ENCODE measurements at regions not wholly inside any gene's neighbourhood (a gene's known extent, or its start where the extent isn't known, plus 50 kb on each side); places are given as distances from the start of the nearest gene placed in this dataset.

DNA sequence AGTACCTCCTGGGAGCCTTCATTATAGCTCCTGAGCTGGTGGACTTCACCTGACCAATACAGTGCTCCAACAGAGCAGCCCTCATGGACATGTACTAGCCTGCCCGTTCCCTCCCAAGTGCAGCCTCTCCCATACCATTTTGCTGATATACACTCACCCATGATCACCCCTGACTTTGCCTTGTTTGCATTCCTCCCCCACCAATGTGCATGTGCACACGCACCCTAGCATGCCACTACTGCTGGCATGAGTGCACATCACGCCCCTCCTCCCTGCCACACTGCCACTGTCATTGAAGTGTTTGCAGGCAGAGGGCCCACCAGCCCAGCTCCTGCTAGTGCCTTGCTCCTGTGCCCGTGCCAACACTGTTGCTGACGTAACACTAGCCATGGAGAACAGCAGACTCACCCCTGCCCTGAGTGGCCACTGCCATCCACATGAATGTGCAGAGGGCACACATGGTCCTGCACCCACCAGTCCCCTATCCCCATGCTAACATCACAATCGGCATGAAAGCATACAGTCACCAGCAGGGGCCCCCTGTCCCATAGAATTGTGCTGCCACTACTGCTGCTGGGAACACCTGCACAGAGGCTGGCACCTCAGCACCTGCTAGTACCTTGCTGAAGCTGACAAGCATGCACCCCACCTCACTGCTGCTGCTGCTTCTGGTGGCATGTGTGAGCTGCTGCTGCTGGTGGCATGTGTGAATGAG lies 110.3 kb downstream of the SINHCAF start:
- H3K36me3 ChIP-seq (ENCODE audit: control insufficient read depth in 1 of 2, insufficient read depth in 2 of 2, low read length in 2 of 2), result no peaks in the 10 kb centered on the region
- no peak overlapping the region for H3K4me3 ChIP-seq (ENCODE audit: low read depth in 1 of 2, low read length in 2 of 2)
- H3K27me3 ChIP-seq (ENCODE audit: control insufficient read depth in 1 of 2, insufficient read depth in 2 of 2, low read length in 2 of 2), result peaks cover 0 to 3% of the 10 kb centered on the region in 2 donors
- no peak overlapping the region for H3K27ac ChIP-seq (ENCODE audit: low read depth, low read length)
- no peak overlapping the region for H3K9ac ChIP-seq (ENCODE audit: low read depth in 1 of 2, low read length in 2 of 2)
- H3K9me3 ChIP-seq (ENCODE audit: control insufficient read depth in 1 of 2, low read length in 2 of 2), result no peaks in the 10 kb centered on the region
- H3K4me1 ChIP-seq (ENCODE audit: control insufficient read depth in 1 of 2, insufficient read depth in 2 of 2, low read length in 2 of 2), result peaks cover 4 to 6% of the 10 kb centered on the region in 2 donors

DNA sequence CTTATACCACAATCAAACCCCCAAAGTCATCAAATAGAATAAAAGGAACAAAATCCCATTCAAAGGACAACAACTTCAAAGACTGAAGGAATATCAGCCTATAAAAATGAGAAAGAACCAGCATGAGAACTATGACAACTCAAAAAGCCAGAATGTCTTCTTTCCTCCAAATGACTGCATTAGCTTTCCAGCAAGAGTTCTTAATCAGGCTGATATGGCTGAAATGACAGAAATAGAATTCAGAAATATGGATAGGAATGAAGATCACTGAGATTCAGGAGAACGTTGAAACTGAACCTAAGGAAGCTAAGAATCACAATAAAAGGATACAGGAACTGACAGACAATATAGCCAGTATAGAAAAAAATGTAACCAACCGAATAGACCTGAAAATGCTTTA lies 109.5 kb downstream of the SINHCAF start:
- Histone ChIP-seq H3K4me3 (ENCODE audit: low read depth in 1 of 2, low read length in 2 of 2) (no peak overlapping the region), H3K9ac (ENCODE audit: low read depth in 1 of 2, low read length in 2 of 2) (no peak overlapping the region), H3K27me3 (ENCODE audit: control insufficient read depth in 1 of 2, insufficient read depth in 2 of 2, low read length in 2 of 2) (peaks cover 0 to 3% of the 10 kb centered on the region in 2 donors), H3K4me1 (ENCODE audit: control insufficient read depth in 1 of 2, insufficient read depth in 2 of 2, low read length in 2 of 2) (peaks cover 0 to 5% of the 10 kb centered on the region in 2 donors), H3K36me3 (ENCODE audit: control insufficient read depth in 1 of 2, insufficient read depth in 2 of 2, low read length in 2 of 2) (no peaks in the 10 kb centered on the region), H3K9me3 (ENCODE audit: control insufficient read depth in 1 of 2, low read length in 2 of 2) (no peaks in the 10 kb centered on the region), H3K27ac (ENCODE audit: low read depth, low read length) (no peak overlapping the region)

DNA sequence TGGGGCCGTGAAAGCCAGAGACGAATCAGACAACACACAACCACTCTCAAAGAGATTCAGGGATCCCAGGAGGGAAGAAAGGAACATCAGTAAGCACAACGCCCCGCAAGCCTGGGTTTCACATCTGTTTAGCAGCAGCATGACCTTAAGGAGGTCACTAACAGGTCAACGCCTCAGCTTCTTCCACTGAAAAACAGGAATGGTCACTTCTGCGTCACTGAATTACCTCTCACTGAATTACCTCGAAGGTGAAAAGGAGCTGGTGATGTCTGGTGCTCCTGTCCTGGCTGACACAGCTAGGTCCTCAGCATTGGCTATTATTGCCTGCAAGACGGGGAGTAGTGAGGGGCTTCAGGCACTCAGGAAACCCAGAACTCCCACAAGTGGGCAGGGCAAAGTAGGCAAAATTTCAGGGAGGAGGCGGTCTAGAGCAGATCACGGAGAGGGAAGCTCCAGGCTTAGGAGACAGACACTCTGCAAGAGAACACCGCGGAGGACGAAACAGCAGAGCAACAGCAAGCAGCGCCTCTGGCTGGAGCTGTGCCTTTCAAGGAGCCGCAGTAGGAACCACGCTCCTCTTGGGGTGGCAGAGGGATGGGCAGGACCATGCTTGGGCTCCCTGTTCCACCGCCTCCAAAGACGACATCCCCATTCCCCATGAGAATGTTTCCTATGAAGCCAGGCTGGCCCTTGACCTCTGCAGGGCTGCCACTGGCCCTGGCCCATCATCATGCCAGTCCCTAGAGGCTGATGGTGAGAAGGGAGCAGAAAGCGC lies 108.4 kb downstream of the SINHCAF start:
- Histone ChIP-seq H3K27me3 (ENCODE audit: control insufficient read depth in 1 of 2, insufficient read depth in 2 of 2, low read length in 2 of 2) (peaks cover 0 to 3% of the 10 kb centered on the region in 2 donors), H3K36me3 (ENCODE audit: control insufficient read depth in 1 of 2, insufficient read depth in 2 of 2, low read length in 2 of 2) (no peaks in the 10 kb centered on the region), H3K9ac (ENCODE audit: low read depth in 1 of 2, low read length in 2 of 2) (no peak overlapping the region), H3K9me3 (ENCODE audit: control insufficient read depth in 1 of 2, low read length in 2 of 2) (no peaks in the 10 kb centered on the region), H3K4me1 (ENCODE audit: control insufficient read depth in 1 of 2, insufficient read depth in 2 of 2, low read length in 2 of 2) (peaks cover 0 to 9% of the 10 kb centered on the region in 2 donors), H3K4me3 (ENCODE audit: low read depth in 1 of 2, low read length in 2 of 2) (no peak overlapping the region), H3K27ac (ENCODE audit: low read depth, low read length) (no peak overlapping the region)

DNA sequence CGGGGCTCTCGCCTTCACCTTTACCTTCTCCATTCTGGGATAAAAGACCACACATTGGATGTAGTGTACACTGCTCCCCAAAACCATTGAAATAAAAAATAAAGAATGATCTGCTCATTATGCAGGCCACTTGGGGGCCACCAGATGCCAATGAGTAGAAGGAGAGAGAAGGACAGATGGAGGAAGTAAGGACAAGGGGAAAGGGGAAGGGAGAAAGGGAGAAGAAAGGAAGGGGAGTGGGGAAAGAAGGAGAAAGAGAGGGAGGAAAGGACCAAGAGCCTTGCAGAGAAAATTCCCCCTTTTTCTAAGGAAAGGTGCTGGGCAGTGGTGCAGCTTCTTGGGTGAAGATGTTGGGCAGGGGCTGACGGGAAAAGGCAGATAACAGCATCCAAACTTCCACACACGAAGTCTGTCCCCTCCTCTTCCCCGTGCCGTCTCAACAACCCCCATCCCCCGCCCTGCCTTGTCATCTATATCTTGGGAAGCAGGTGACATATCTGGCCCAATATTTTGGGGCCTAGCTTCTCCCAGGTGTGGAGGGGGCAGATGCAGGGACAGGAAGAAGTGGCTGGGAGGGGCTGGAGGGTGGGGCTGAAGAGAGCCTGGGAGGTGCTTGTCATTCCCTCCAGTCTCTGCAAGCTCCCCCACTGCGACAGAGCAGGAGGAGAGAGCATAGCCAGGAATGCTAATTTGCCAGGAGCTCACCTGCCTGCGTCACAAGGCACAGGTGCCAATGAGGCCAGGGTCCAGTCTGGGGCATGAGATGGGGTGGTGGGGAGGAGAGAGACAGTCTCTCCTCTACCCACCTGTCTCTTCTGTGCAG lies 107.5 kb downstream of the SINHCAF start:
- Histone ChIP-seq H3K36me3 (ENCODE audit: control insufficient read depth in 1 of 2, insufficient read depth in 2 of 2, low read length in 2 of 2) (no peaks in the 10 kb centered on the region), H3K9me3 (ENCODE audit: control insufficient read depth in 1 of 2, low read length in 2 of 2) (no peaks in the 10 kb centered on the region), H3K4me1 (ENCODE audit: control insufficient read depth in 1 of 2, insufficient read depth in 2 of 2, low read length in 2 of 2) (peaks cover 0 to 9% of the 10 kb centered on the region in 2 donors), H3K9ac (ENCODE audit: low read depth in 1 of 2, low read length in 2 of 2) (no peak overlapping the region), H3K4me3 (ENCODE audit: low read depth in 1 of 2, low read length in 2 of 2) (no peak overlapping the region), H3K27me3 (ENCODE audit: control insufficient read depth in 1 of 2, insufficient read depth in 2 of 2, low read length in 2 of 2) (peaks cover 0 to 3% of the 10 kb centered on the region in 2 donors), H3K27ac (ENCODE audit: low read depth, low read length) (no peak overlapping the region)

DNA sequence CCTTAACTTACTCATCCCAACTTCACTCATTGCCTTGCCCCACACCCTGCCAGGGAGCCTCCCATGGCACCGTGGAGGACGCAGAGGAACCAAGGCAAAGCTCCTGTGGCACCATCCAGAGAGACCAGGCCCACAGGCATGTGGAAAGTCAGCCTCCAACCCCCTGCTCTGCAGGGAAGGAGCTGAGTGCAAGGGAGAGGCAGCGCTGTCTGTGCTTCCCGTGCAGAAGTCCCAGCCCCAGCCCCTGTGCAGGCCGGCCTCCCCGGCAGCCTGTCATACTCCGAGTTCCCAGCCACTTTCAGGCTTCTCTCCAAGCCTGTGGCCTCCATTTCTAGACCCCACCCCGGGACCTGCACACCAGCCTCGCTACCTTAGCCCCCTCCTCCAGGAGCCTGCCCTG lies 106.4 kb downstream of the SINHCAF start:
- Histone ChIP-seq H3K36me3 (ENCODE audit: control insufficient read depth in 1 of 2, insufficient read depth in 2 of 2, low read length in 2 of 2) (no peaks in the 10 kb centered on the region), H3K9ac (ENCODE audit: low read depth in 1 of 2, low read length in 2 of 2) (no peak overlapping the region), H3K27ac (ENCODE audit: low read depth, low read length) (no peak overlapping the region), H3K4me3 (ENCODE audit: low read depth in 1 of 2, low read length in 2 of 2) (no peak overlapping the region), H3K9me3 (ENCODE audit: control insufficient read depth in 1 of 2, low read length in 2 of 2) (no peaks in the 10 kb centered on the region), H3K27me3 (ENCODE audit: control insufficient read depth in 1 of 2, insufficient read depth in 2 of 2, low read length in 2 of 2) (peaks cover 0 to 3% of the 10 kb centered on the region in 2 donors), H3K4me1 (ENCODE audit: control insufficient read depth in 1 of 2, insufficient read depth in 2 of 2, low read length in 2 of 2) (peaks cover 0 to 9% of the 10 kb centered on the region in 2 donors)

DNA sequence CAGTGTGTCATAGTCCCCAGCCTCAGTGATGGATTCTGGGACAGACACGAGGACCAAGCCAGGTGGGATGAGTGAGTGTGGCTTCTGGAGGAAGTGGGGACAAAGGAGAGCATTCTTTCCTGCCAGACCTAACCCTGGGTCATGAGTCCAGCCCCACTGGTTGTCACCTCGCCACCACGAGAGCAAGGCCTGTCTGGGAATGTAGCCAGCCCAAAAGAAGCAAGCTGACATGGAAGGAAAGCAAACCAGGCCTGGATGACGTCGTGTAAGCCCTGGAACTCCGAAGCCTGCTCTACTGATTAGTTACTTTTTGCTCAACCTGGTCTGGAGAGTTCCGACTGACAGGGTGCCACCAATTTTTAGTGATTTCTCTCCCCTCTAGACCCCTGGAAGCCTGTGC lies 105.9 kb downstream of the SINHCAF start:
- Histone ChIP-seq H3K4me3 (ENCODE audit: low read depth in 1 of 2, low read length in 2 of 2) (no peak overlapping the region), H3K36me3 (ENCODE audit: control insufficient read depth in 1 of 2, insufficient read depth in 2 of 2, low read length in 2 of 2) (no peaks in the 10 kb centered on the region), H3K27me3 (ENCODE audit: control insufficient read depth in 1 of 2, insufficient read depth in 2 of 2, low read length in 2 of 2) (peaks cover 0 to 3% of the 10 kb centered on the region in 2 donors), H3K4me1 (ENCODE audit: control insufficient read depth in 1 of 2, insufficient read depth in 2 of 2, low read length in 2 of 2) (peaks cover 0 to 9% of the 10 kb centered on the region in 2 donors), H3K9ac (ENCODE audit: low read depth in 1 of 2, low read length in 2 of 2) (no peak overlapping the region), H3K27ac (ENCODE audit: low read depth, low read length) (no peak overlapping the region), H3K9me3 (ENCODE audit: control insufficient read depth in 1 of 2, low read length in 2 of 2) (no peaks in the 10 kb centered on the region)

DNA sequence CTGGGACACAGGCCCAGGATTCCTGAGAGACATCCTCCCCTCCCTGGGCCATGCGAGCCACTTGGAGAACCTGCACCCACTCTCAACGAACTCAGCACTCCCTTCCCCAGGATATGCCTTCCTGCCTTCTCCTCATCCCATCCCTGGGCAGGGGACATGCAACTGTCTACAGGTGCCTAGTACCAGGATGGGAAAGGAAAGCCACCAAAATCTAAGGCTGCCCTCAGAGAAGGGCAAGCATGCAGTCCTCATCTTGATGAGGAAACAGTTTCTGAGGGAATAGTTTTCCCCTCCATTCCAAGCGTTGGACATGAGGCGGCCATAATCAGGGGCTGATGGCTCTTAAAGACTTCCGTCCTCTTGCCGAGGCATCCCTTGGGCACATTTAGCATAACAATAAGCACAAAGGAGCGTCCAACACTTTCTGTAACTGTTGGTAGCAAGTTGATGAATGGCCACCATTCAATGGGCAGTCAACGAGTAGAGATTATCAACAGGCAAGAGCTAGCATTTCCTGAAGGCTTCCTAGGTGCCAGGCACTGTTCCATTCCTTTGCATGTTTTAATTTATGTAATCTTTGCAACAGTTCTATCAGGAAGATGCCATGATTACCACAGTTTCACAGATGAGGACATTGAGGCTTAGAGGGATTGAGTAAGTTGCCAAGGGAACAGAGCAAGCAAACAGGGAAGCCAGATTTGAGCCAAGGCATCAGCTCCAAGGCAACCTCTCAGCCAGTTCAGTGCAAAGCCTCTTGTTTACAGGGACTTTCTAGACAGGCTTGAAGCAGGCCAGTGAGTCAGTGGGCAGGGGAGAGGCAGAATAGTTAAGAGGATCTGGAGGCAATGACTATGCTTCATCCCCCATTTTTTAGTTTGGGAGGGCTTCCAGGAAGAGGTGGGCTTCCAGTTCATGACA lies 105.1 kb downstream of the SINHCAF start:
- Histone ChIP-seq H3K9ac (ENCODE audit: low read depth in 1 of 2, low read length in 2 of 2) (no peak overlapping the region), H3K27me3 (ENCODE audit: control insufficient read depth in 1 of 2, insufficient read depth in 2 of 2, low read length in 2 of 2) (no peaks in the 10 kb centered on the region), H3K27ac (ENCODE audit: low read depth, low read length) (no peak overlapping the region), H3K4me3 (ENCODE audit: low read depth in 1 of 2, low read length in 2 of 2) (no peak overlapping the region), H3K4me1 (ENCODE audit: control insufficient read depth in 1 of 2, insufficient read depth in 2 of 2, low read length in 2 of 2) (peaks cover 0 to 5% of the 10 kb centered on the region in 2 donors), H3K9me3 (ENCODE audit: control insufficient read depth in 1 of 2, low read length in 2 of 2) (no peaks in the 10 kb centered on the region), H3K36me3 (ENCODE audit: control insufficient read depth in 1 of 2, insufficient read depth in 2 of 2, low read length in 2 of 2) (no peaks in the 10 kb centered on the region)

DNA sequence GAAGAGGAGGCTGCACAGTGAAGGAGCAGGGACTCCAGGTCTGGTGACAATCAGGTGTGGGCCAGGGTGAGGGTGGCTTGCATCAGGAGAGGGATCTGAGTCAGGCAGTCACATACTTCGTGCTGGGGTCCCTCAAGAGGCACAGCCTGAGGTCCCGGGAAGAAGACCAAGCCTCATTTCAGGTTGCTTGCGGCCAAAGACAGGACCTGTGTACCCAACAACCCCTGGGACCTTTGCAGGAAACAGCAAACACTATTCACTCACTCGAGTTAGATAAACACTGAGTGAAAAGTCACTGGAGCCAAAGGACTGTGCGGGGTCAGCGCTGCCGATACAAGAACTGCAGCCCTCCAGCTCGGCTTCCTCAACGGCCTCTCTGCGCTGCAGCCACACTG lies 104.4 kb downstream of the SINHCAF start:
- H3K36me3 ChIP-seq (ENCODE audit: control insufficient read depth in 1 of 2, insufficient read depth in 2 of 2, low read length in 2 of 2), result no peaks in the 10 kb centered on the region
- H3K4me3 ChIP-seq (ENCODE audit: low read depth in 1 of 2, low read length in 2 of 2), result no peak overlapping the region
- no peak overlapping the region for H3K27ac ChIP-seq (ENCODE audit: low read depth, low read length)

DNA sequence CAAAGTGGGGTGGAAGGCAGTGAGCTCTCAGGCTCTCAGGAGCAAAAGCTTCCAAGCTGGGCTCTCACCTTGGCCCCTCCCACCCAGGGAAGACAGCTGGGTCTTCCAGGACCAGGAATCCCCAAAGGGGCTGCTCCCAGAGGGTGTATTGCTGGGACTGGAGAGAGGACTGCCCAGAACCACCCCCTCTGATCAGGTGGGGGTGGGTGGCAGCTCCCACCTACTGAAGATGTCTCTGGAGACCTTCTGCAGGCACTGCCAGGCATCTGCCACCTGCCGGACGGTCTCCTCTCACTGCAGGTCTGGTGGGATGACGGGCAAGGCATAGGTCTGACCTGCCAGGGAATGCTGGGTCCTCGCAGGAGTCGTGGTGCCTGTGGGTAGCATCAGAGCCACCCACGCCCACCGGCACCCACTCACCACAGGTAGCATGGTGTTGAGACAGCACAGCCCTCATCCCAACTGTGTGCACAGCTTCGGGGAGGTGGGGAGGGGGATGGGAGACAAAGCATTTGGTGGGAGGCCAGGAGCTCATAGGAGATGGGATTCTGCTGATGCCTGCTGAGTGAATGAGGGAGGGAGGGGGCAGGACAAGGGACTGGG lies 103.2 kb downstream of the SINHCAF start:
- no peak overlapping the region for H3K4me3 ChIP-seq (ENCODE audit: low read depth in 1 of 2, low read length in 2 of 2)
- no peak overlapping the region for H3K27ac ChIP-seq (ENCODE audit: low read depth, low read length)
- no peaks in the 10 kb centered on the region for H3K27me3 ChIP-seq (ENCODE audit: control insufficient read depth in 1 of 2, insufficient read depth in 2 of 2, low read length in 2 of 2)
- no peak overlapping the region for H3K9ac ChIP-seq (ENCODE audit: low read depth in 1 of 2, low read length in 2 of 2)
- no peaks in the 10 kb centered on the region for H3K36me3 ChIP-seq (ENCODE audit: control insufficient read depth in 1 of 2, insufficient read depth in 2 of 2, low read length in 2 of 2)
- no peaks in the 10 kb centered on the region for H3K9me3 ChIP-seq (ENCODE audit: control insufficient read depth in 1 of 2, low read length in 2 of 2)
- H3K4me1 ChIP-seq (ENCODE audit: control insufficient read depth in 1 of 2, insufficient read depth in 2 of 2, low read length in 2 of 2), result peaks cover 0 to 5% of the 10 kb centered on the region in 2 donors

More for the DNA sequence above, 104.4 kb downstream of the SINHCAF start:
- no peak overlapping the region for H3K9ac ChIP-seq (ENCODE audit: low read depth in 1 of 2, low read length in 2 of 2)
- H3K27me3 ChIP-seq (ENCODE audit: control insufficient read depth in 1 of 2, insufficient read depth in 2 of 2, low read length in 2 of 2), result no peaks in the 10 kb centered on the region
- H3K9me3 ChIP-seq (ENCODE audit: control insufficient read depth in 1 of 2, low read length in 2 of 2), result no peaks in the 10 kb centered on the region
- peaks cover 0 to 5% of the 10 kb centered on the region in 2 donors for H3K4me1 ChIP-seq (ENCODE audit: control insufficient read depth in 1 of 2, insufficient read depth in 2 of 2, low read length in 2 of 2)
